Mesenteric fat pad (tissue), 1 donor: ENCODE measurements at regions not wholly inside any gene's neighbourhood (a gene's known extent, or its start where the extent isn't known, plus 50 kb on each side); places are given as distances from the start of the nearest gene placed in this dataset.

Source experiments
- DNase-seq: peaks from one replicate; pipeline ENCODE4 v3.0.0-alpha.2; 2020; ENCODE audit warnings: low spot score
- donor health status: DM: yes; HTN: yes; CAD: no.

DNA sequence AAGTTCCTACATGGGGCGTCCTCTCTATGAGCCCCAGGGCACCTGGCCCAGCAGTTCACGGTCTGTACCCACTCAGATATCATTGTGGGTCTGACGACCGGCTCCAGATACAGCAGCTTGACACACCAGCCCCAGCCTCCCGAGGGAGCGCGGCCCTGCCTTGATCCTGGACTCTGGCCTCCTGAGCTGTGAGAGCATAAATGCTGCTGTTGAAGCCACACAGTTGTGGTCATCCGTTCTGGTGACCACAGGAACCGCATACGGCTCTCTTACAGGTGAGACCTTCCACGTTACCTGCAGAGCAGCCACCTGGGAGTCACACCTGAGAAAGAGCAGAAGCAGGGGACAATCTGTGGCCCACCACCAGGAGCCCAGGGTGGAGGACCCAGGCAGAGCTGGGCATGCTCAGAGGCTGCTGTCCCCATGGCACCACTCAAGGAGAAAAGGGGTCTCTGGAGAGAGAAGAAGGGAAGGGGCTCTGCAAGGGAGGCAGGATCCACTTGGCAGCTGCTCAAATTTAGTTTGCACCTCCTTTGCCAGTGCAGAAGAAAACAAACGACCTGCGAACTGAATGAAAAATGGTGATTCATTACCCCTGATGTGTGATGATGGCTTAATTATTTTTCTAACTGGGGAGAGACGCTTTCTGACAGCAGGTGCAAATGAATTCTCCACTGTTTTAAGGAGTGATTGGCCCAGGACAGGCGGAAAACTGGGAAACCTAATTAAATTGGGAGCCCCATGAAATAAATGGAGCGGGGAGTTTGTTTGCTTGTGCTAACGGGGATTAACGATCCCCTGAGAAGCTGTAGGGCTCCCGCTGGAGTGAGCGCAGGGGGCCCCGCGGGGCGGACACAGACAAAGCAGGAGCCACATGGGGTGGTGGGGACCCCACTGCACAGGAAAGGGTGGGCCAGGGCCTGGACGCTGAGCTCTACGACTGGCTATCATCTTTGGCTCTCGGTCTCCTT, 208.9 kb downstream of the RBFOX3 start:
- no peak for DNase-seq

DNA sequence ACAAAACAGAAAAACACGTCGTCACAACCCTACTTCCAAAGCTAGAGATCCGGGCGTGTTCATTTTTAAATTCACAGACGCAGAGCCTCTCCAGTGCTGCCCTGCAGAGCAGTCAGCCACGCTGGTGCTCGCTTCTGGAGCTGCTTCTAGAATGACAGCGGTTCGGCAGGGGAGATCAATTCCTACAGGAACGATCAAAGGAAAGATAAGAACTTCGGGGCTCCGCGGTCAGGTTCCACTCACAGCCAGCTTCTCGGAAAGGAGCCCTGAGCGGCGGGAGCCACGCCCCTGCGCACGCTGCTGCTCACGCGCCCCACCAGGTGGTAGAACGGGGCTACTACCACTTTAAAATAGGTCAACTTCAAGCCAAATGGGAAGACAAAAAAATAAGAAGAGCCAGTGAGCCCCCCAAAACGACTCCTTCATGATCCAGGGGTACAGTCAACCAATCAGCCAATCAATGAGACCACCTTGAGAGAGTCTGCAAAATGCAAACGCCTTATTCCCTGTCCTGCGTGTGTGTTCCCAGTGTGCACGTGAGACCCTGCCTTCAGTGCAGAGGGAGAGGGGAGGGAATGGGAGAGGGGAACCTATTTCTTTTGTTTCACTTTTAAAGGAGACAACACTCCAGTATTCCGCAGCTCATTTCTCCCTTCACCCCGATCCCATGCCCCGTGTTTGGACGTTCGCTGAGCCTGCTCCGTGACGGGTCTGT, 209.7 kb downstream of the RBFOX3 start:
- DNase-seq: no peak

DNA sequence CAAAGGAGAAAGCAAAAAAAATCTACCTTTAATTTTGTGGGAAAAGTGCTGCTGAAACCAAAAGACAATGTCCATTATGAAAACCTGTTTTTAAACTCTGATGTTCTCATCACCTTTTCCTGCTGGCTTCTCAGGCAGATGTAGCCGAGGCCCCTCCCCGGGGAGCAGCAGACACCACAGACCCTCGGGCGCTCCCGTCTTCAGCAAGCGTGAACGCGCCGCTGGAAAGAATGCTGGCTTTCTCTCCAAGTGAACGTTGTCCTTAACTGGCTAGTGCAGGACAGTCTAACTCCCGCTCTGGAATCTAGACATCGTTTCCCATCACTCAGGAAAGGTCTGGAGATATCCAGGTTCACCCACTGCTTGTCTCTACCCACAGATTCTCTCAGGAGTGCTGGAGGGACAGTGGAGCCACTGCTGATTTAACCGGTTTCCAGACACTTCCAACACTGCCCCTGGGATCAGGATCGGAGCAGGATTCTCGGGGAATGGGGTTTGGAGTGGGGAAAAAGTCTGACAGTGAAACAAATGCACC, 211.2 kb downstream of the RBFOX3 start:
- DNase-seq: no peak

- no peak for DNase-seq
These were observed 212.4 kb downstream of the RBFOX3 start for GRCh38 chr17:79398441-79398840.

DNA sequence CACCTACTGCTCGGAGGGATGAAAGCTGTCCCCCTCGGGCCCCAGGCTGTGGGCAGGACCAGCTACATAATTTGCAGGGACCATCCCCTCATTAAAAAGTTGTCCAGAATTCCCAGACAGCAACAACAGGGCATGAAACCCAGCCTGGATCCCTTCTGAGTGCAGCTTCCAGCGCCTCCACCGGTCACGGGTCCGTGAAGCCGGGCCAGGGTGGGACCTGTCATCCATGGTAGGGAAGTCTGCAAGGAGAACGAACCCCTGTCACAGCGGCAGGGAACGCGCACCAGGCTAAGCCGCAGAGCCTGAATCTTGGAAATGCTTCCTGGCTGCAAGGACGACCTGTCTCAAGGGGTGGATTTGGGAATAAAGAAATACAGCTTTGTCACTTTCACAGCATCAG, 214.2 kb downstream of the RBFOX3 start:
- no peak for DNase-seq

DNA sequence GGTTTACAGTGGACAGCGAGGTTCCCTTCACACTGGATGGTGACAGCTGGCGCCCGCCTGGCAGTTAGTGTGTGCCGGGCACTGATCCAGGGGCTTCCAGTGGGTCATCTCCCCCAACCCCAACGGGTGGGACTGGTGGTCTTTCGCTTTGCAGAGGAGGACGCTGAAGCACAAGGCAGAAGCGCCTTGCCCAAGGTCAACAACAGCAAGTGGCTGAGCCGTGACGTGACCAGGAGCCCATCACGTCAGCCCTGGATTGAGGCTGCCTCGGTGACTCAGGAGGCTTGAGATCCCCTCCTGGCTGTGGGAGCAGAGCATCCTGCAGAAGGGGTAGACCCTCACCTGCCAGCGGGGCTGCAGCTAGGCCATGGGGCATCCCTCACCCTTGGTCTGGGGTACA, 215.3 kb downstream of the RBFOX3 start:
- no peak for DNase-seq

DNA sequence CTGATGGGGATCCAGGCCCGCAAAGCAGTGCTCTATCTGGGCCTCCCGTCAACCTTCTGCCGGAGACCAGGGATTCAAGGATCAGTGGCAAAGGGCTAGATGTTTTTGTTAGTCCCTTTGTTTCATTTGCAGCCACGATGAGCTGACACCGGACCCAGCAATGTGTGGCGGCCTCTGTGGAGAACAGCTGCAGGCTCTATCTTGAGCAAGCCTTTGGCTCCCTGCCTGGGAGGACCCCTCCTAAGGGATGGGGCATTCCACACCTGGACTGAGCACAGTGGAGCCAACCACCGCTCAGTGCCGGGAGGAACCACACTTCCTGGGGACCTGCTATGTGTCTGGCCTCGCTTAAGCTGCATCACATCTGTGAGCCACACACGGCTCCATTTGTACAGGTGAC, 215.8 kb downstream of the RBFOX3 start:
- DNase-seq: no peak

- DNase-seq: peak; percentile 92
These were observed 217.3 kb downstream of the RBFOX3 start for GRCh38 chr17:79393358-79394052.

GRCh38 chr17:79392598-79392997, 218.3 kb downstream of the RBFOX3 start:
- DNase-seq: no peak

DNA sequence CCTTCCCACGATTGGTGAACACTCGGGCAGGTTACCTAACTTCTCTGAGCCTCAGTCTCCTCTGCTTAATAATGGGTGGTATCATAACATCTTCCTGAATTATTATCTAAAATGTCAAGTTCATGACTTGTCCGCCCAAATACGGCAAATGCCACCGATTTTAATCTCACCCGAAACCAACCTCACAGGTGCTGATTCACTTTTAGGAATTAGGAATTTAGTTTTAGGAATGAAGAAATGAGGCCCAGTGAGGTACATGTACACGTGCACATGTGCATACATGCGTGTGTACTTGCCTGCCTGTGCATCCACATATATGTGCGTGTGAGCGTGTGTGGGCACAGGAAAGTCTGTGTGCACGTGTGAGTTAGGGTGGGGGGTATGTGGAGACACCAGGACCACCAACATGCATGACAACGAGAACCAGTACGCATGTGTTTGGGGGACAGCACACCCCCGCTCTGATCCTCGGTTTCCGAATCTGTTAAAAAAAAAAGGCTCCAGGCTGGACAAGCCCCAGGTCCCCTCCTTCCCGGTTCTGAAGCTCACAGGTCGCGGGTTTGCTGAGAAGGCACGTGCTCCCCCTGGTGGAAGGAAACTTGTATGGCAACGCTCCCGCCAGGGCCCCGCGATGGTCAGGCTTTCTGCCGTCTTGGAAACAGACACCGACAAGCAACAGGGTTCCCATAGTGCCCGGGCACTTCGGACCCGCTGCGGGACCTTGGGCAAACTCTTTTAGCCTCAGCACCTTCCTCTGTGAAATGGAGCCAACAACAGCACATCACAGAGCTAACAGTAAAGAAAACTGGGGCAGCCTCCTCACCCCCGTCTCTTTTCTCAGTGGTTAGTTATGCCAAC, 219.2 kb downstream of the RBFOX3 start:
- no peak for DNase-seq

DNA sequence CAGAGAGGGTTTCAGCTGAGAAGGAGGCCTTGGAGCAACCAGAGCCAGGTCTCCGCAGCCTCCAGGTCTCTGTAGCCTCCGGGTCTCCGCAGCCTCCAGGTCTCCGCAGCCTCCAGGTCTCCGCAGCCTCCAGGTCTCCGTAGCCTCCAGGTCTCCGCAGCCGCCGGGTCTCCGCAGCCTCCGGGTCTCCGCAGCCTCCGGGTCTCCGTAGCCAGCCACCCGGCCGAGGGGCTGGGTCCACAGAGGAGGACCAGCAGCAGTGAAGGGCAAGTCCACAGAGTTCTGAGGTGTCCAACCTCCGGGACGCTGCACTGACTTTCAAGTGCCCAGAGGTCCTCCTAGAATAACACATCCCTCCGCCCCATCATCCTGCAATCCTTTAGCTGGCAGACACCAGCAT, 221.0 kb downstream of the RBFOX3 start:
- DNase-seq: no peak

- DNase-seq: no peak
These were observed 222.1 kb downstream of the RBFOX3 start for GRCh38 chr17:79388556-79389295.

- DNase-seq: no peak
These were observed 223.1 kb downstream of the RBFOX3 start for GRCh38 chr17:79387783-79388182.

DNA sequence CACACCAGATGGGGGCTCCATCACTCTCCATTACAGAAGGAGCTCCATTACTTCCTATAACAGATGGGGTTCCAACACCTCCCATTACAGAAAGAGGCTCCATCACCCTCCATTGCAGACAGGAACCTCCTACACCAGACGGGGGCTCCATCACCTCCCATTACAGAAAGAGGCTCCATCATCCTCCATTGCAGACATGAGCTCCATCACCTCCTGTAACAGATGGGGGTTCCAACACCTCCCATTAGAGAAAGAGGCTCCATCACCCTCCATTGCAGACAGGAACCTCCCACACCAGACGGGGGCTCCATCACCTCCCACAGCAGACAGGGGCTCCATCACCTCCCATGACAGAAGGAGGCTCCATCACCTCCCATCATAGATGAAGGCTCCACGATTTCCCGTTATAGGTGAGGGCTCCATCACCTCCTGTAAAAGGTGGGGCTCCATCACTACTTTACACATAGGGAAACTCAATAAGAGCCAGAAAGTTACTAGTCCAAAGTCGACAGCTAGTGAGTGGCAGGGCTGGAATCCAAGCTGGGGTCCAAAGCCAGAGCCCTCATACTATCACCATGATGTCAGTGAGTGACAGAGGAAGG, 224.8 kb downstream of the RBFOX3 start:
- DNase-seq: no peak

- no peak for DNase-seq
These were observed 228.5 kb downstream of the RBFOX3 start for GRCh38 chr17:79382313-79382712.

DNA sequence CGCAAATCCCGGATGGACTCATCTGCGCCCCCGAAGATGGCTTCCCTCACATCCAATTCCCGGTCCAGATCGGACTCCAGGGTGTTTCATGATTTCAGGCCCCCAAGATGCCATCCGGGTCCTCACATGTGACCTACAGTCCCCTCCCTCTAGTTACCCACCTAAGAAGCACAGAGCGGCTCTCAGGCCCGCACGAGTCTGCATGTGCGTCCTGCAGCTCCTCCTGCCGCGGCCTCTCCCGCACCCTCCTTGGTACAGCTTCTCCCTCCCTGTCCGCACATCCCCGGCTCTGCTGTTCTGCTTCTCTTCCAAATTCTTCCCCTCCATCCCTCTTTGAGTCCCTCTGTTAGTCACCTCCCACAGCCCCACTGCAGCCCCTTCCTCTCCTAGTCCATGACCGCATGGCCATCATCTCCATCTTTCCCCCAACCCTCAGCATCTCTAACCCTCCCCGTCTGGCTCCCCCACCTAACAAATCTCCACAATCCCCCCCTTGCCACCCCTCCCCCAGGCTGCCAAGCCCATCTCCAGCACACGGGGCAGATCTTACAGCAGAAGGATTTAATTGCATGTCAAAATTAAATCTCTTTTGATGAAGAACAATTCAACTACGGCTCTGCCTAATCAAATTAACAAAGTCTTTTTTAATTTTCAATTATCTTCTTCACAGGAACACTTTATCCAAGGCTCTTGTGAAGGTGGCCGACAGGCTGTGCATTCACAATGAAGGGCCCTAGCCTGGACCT, 231.0 kb downstream of the RBFOX3 start:
- no peak for DNase-seq

- DNase-seq: no peak
These were observed 233.5 kb downstream of the RBFOX3 start for GRCh38 chr17:79377230-79377786.

- no peak for DNase-seq
These were observed 236.0 kb downstream of the RBFOX3 start for GRCh38 chr17:79374807-79375206.
